NCI-H1105 treated with DMSO at 0.1 percent for 48 hours (cell line): ENCODE measurements at regions not wholly inside any gene's neighbourhood (a gene's known extent, or its start where the extent isn't known, plus 50 kb on each side); places are given as distances from the start of the nearest gene placed in this dataset.
"Not testable (repeated sequence)": the region's sequence is repeated elsewhere in the genome, so short reads cannot be mapped to it uniquely, and the experiment has no call there.

Experiments used
- DNase-seq: peaks from one replicate; lab custom pipeline; 2025; lab: John Stamatoyannopoulos, UW

GRCh38 chr18:51458861-51459260 lies 261.4 kb upstream of the MEX3C start:
- no peak for DNase-seq

- no peak for DNase-seq
These were observed 264.5 kb upstream of the MEX3C start for GRCh38 chr18:51461956-51462355.

GRCh38 chr18:51463483-51464136 lies 266.1 kb upstream of the MEX3C start:
- DNase-seq, result no peak

- DNase-seq, result no peak
These were observed 281.4 kb upstream of the MEX3C start for GRCh38 chr18:51478908-51479307.

DNA sequence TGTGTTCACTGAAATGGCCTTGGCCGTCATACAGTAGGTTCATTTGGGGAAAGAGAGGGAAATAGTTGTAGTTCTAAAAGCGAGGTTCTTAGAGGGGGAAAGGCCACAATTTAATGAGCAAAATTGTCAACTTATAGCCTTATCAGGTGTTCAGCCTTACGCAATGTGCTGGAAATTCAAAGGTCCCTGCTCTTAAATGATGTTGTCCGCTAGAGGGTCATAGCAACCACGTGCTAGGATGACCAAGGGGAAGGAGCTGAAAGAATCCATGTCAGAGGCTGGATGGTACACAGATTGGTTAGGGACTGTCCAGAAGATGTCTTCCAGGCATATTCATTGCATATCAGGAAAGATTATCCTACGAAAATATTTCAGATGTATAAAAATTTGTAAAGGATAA lies 282.3 kb upstream of the MEX3C start:
- DNase-seq, result no peak

DNA sequence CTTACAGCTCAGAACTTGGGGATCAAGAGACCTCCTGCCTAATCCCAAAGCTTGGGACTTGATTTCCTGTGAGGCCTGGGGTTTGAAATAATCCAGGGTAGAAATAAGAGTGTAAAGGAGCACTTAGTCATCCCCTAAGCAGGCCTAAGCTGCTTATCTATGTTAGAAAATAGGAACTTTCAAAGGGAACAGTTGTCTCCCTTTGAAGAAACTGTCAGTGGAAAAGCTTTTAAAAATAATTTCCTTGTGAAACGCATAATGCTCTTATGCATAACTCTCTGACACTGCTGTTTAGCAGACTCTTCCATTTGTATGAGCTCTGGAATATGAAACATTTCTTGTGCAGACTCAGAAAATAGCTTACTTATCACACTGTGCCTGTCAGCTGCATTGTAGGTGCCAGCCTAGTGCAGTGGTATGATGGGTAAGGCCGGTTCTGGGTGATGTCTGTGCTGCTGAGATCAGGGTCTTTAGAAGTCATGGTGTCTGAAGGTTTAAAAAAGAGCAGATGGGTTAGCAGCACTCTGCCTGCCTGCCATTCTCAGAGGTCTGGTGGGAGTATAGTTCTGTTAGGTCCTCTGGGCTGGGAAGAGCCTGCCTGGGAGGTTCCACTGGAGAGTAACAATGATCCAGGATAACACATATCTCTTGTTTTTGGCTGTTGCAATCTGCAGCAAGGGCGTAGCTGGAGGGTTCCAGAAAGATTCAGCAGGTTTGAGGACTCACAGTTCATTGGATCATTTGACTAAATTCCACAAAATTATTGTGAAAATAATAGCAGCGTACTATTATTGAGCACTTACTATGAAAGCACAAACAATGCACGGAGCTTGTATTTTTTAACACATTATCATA lies 283.2 kb upstream of the MEX3C start:
- no peak for DNase-seq

GRCh38 chr18:51486735-51487366 lies 289.4 kb upstream of the MEX3C start:
- no peak for DNase-seq

- DNase-seq, result no peak
These were observed 292.9 kb upstream of the MEX3C start for GRCh38 chr18:51490417-51490816.

- no peak for DNase-seq
These were observed 293.4 kb upstream of the MEX3C start for GRCh38 chr18:51490860-51491259.

- no peak for DNase-seq
These were observed 294.3 kb upstream of the MEX3C start for GRCh38 chr18:51491678-51492372.

DNA sequence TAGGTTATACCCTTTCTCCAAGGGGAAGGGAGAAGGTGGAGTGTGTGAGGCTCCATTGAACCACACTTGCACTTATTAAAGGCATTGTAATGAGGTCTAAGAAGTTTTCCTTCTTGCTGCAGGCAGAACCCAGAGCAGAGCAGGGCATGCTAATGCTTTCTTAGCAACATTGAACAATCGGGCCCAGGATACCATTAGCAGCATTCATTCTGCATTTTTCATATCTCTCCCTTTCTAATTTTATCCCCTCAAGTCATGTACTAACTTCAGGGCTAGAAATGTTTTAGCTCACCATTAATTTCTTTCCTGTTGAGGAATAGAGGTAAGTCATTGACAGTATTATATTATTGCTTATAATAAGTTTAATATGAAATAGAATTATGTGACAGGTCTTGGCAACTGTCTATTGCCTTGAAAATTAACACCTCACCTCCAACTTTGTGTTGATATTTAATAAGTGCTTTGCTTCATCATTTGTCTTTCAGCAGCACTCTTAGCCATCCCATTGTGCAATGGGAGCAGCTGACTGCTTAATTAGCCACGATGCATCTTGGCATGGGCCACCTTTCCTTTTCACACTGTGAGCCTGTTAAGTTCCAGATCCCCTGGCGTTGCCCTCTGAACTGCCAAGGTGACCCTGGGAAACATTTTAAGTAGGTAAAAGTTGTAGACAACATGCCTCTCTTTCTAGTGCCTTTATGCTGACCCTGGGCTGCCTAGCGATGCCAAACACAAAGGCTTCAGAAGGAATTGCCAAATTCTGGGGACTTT lies 300.8 kb upstream of the MEX3C start:
- DNase-seq, result no peak

GRCh38 chr18:51503351-51503750 lies 305.9 kb upstream of the MEX3C start:
- no peak for DNase-seq

DNA sequence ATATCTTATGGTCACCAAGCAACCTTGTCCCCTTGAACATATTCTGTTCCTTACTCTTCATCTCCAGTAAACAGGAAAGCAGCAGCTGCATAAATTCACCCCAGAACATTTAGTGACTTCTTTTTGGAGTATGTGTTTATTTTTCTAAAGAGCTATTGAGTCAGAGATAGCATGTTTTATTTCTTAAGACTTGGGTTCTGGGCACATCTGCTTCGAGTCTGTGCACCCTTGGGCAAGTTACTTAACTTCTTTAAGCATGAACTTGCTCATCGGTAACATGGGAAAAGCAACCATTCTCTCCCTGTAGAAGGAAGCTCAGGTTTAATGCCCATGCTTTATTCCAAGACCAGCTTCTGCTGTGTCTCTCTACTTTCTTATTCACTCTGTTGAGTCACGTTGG lies 309.3 kb upstream of the MEX3C start:
- no peak for DNase-seq

GRCh38 chr18:51508410-51508809 lies 310.9 kb upstream of the MEX3C start:
- not testable (repeated sequence) for DNase-seq

GRCh38 chr18:51510020-51510419 lies 312.5 kb upstream of the MEX3C start:
- DNase-seq, result no peak

- DNase-seq, result no peak
These were observed 316.0 kb upstream of the MEX3C start for GRCh38 chr18:51513517-51513916.

DNA sequence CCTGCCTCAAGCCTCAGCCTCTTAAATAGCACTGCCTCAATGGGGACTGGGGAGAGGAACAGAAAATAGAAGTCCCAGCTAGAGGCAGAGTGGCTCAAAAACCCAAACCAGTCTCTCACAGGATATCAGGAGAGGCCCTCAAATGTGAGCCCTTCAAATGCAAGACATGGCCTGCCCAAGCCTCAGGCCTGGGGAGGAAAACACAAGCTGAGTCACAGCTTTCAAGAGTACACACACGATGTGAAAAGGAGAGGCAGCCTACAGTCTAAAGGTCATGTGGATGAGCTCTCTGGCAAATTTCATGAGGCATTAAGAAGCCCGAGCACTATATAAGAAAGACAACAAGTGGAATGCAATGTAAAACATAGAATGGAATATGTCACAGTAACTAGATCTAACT lies 316.6 kb upstream of the MEX3C start:
- DNase-seq, result no peak

GRCh38 chr18:51516478-51517038 lies 319.1 kb upstream of the MEX3C start:
- no peak for DNase-seq

DNA sequence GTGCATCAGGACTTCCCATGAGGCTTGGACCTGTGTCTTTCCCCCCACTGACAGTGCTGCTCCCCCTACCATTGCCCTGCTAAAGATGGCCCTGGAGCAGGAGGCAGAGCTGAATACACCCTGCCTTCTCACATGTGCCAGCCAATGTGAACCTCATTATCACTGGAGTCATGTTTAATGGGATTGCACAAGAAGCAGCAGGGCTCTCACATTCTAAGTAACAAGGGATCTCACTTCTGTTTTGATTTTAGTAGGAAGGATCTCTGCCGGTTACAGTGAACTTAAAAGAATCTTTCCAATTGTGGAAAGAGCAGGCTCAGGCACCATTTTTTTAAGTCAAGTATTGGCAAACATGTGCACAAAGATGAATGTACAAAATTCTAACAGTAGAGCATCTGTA lies 322.1 kb upstream of the MEX3C start:
- DNase-seq, result no peak

GRCh38 chr18:51520676-51521180 lies 323.2 kb upstream of the MEX3C start:
- DNase-seq, result no peak

GRCh38 chr18:51522338-51522737 lies 324.9 kb upstream of the MEX3C start:
- DNase-seq, result no peak
